IMR-90 (cell line): ENCODE measurements at regions not wholly inside any gene's neighbourhood (a gene's known extent, or its start where the extent isn't known, plus 50 kb on each side); places are given as distances from the start of the nearest gene placed in this dataset.

ENCODE experiments used
- ATAC-seq: fragments of 200-7000 bp; cut with Tn5 transposase; 2 replicates; pipeline ENCODE4 v1.9.1; 2020; ENCODE audit warnings: low read depth, mild to moderate bottlenecking, moderate library complexity
- BruUV-seq: library from RNA; stranded (reverse); fragments of 400-500 nt; replicated peaks from 2 replicates; lab custom pipeline; 2021; lab: Mats Ljungman, UMichigan
- CTCF ChIA-PET: fragments of 300-600 bp; formaldehyde crosslinking; extraction: SDS; loops from one replicate; lab custom pipeline; 2021; ENCODE audit warnings: antibody characterized with exemption; lab: Yijun Ruan, JAX
- POLR2A ChIA-PET: fragments of 300-600 bp; sonication (Branson Sonifier 250); formaldehyde crosslinking; loops from one replicate; lab custom pipeline; 2022; ENCODE audit warnings: antibody characterized with exemption; ENCODE audit not compliant: unreplicated experiment; lab: Charles Lee
- DNase-seq: peaks from one replicate; pipeline ENCODE4 v3.0.0; 2013
- H2AFZ ChIP-seq: replicated peaks from 2 replicates; pipeline ENCODE3; 2013; ENCODE audit warnings: low read length, mild to moderate bottlenecking; ENCODE audit not compliant: poor library complexity
- H2AK5ac ChIP-seq: 2 replicates; pipeline ENCODE4 v1.6.1; 2013; ENCODE audit warnings: low read depth, low read length, inconsistent platforms
- H2AK9ac ChIP-seq: replicated peaks from 2 replicates; pipeline ENCODE3; 2013; ENCODE audit warnings: mild to moderate bottlenecking, low read depth, low read length, moderate library complexity; ENCODE audit not compliant: poor library complexity
- H2BK120ac ChIP-seq: 2 replicates; pipeline ENCODE4 v1.6.1; 2013; ENCODE audit warnings: low read depth, low read length, inconsistent platforms
- H2BK15ac ChIP-seq: 3 replicates; pipeline ENCODE4 v1.6.1; 2013; ENCODE audit warnings: low read depth, low read length, inconsistent platforms
- H2BK20ac ChIP-seq: 2 replicates; pipeline ENCODE4 v1.6.1; 2013; ENCODE audit warnings: low read depth, mild to moderate bottlenecking, inconsistent platforms, low read length, moderate library complexity
- H2BK5ac ChIP-seq: 2 replicates; pipeline ENCODE4 v1.6.1; 2013; ENCODE audit warnings: mild to moderate bottlenecking, low read depth, low read length, inconsistent platforms; ENCODE audit not compliant: poor library complexity, severe bottlenecking
- H3K14ac ChIP-seq: replicated peaks from 2 replicates; pipeline ENCODE4 v1.6.1; 2013; ENCODE audit warnings: low read depth, low read length, inconsistent platforms
- H3K18ac ChIP-seq: 2 replicates; pipeline ENCODE4 v1.6.1; 2013; ENCODE audit warnings: low read depth, low read length, control low read depth
- H3K23ac ChIP-seq: 2 replicates; pipeline ENCODE4 v1.6.1; 2013; ENCODE audit warnings: low read depth, low read length, inconsistent platforms
- H3K27ac ChIP-seq: 2 replicates; pipeline ENCODE4 v1.5.1; 2013; ENCODE audit warnings: mild to moderate bottlenecking, control low read depth, low read length; ENCODE audit not compliant: insufficient read depth
- H3K27me3 ChIP-seq: 2 replicates; pipeline ENCODE4 v1.6.1; 2013; ENCODE audit warnings: low read length; ENCODE audit not compliant: control insufficient read depth, insufficient read depth
- H3K36me3 ChIP-seq: 2 replicates; pipeline ENCODE4 v1.6.1; 2013; ENCODE audit warnings: low read length, mixed read lengths; ENCODE audit not compliant: control insufficient read depth, insufficient read depth
- H3K4ac ChIP-seq: 2 replicates; pipeline ENCODE4 v1.6.1; 2013; ENCODE audit warnings: low read depth, low read length, inconsistent platforms
- H3K4me1 ChIP-seq: 2 replicates; pipeline ENCODE4 v1.6.1; 2013; ENCODE audit warnings: low read length, mixed read lengths; ENCODE audit not compliant: control insufficient read depth, insufficient read depth
- H3K4me2 ChIP-seq: 2 replicates; pipeline ENCODE4 v1.6.1; 2013; ENCODE audit warnings: low read depth, mild to moderate bottlenecking, control low read depth, low read length, moderate library complexity
- H3K4me3 ChIP-seq: 2 replicates; pipeline ENCODE4 v1.5.1; 2013; ENCODE audit warnings: low read depth, mild to moderate bottlenecking, control low read depth, low read length, moderate library complexity; ENCODE audit not compliant: insufficient read depth
- H3K56ac ChIP-seq: 2 replicates; pipeline ENCODE4 v1.6.1; 2013; ENCODE audit warnings: low read length, inconsistent platforms; ENCODE audit not compliant: insufficient read depth; ENCODE audit errors: extremely low read depth
- H3K79me1 ChIP-seq, 2 experiments: 2 replicates each; pipeline ENCODE4 v1.6.1; 2013; ENCODE audit warnings: low read length in 2 of 2, inconsistent platforms in 1 of 2, low read depth in 1 of 2
- H3K9ac ChIP-seq: 2 replicates; pipeline ENCODE4 v1.6.1; 2013; ENCODE audit warnings: low read depth, low read length, control low read depth
- H3K9me1 ChIP-seq: 2 replicates; pipeline ENCODE4 v1.6.1; 2013; ENCODE audit warnings: low read length, inconsistent platforms; ENCODE audit not compliant: insufficient read depth
- H3K9me3 ChIP-seq: 2 replicates; pipeline ENCODE4 v1.6.1; 2013; ENCODE audit warnings: low read length; ENCODE audit not compliant: control insufficient read depth, insufficient read depth
- H4K20me1 ChIP-seq: 2 replicates; pipeline ENCODE4 v1.6.1; 2013; ENCODE audit warnings: low read length, inconsistent platforms; ENCODE audit not compliant: insufficient read depth
- H4K5ac ChIP-seq: 2 replicates; pipeline ENCODE4 v1.6.1; 2013; ENCODE audit warnings: mild to moderate bottlenecking, low read depth, low read length, control low read depth
- H4K8ac ChIP-seq, 2 experiments: 2 replicates each; pipeline ENCODE4 v1.6.1; 2013; ENCODE audit warnings: low read depth in 2 of 2, low read length in 2 of 2, control low read depth in 1 of 2, inconsistent platforms in 1 of 2
- H4K91ac ChIP-seq: 2 replicates; pipeline ENCODE4 v1.6.1; 2013; ENCODE audit warnings: low read depth, low read length, inconsistent platforms; ENCODE audit not compliant: insufficient read depth
- CHD1 ChIP-seq: IDR thresholded peaks from 2 replicates; pipeline ENCODE4 v1.6.1; 2012; ENCODE audit warnings: low read depth, low read length, improper control_type of control experiment
- MAFK ChIP-seq: IDR thresholded peaks from 2 replicates; pipeline ENCODE4 v1.6.1; 2012; ENCODE audit warnings: low read depth, low read length, improper control_type of control experiment
- MAZ ChIP-seq: IDR thresholded peaks from 2 replicates; pipeline ENCODE4 v1.6.1; 2012; ENCODE audit warnings: low read depth, mild to moderate bottlenecking, low read length, improper control_type of control experiment, moderate library complexity, borderline replicate concordance
- MXI1 ChIP-seq: IDR thresholded peaks from 2 replicates; pipeline ENCODE4 v1.6.1; 2012; ENCODE audit warnings: low read depth, mild to moderate bottlenecking, low read length, moderate library complexity, borderline replicate concordance
- RFX5 ChIP-seq: IDR thresholded peaks from 2 replicates; pipeline ENCODE4 v1.8.0; 2012; ENCODE audit warnings: low read depth, mild to moderate bottlenecking, low read length, moderate library complexity
- WGBS, 2 experiments: methylation state at CpG; one replicate each; pipeline versions ENCODE4 v1.1.5 to v1.1.7; 2013; ENCODE audit warnings: missing lambda C conversion rate in 2 of 2; ENCODE audit not compliant: insufficient read length in 1 of 2; ENCODE audit errors: extremely low coverage in 2 of 2; 5-methylcytosine and 5-hydroxymethylcytosine counted together
- dilution Hi-C: fragments of 300-500 bp; cut with HindIII; formaldehyde crosslinking; loops from one replicate; pipeline ENCODE4 v1.14.3; 2018; ENCODE audit warnings: low sequenced_read_pairs; ENCODE audit not compliant: unreplicated experiment
- in situ Hi-C: fragments of 300-500 bp; cut with MboI; formaldehyde crosslinking; loops from 3 replicates; pipeline ENCODE4 v1.14.3; 2019; ENCODE audit warnings: low sequenced_read_pairs, inconsistent platforms, mixed read lengths
- intact Hi-C: fragments of 100-400 bp; cut with micrococcal nuclease; formaldehyde crosslinking; loops from 2 replicates; pipeline ENCODE4 v1.10.0; 2022
- TF ChIP-seq, protein P1 (sequence below): fragments of 150-350 bp; IDR thresholded peaks from 2 replicates; pipeline ENCODE4 v1.6.1; 2016; ENCODE audit warnings: low read depth, mild to moderate bottlenecking, low read length, moderate library complexity, borderline replicate concordance

DNA sequence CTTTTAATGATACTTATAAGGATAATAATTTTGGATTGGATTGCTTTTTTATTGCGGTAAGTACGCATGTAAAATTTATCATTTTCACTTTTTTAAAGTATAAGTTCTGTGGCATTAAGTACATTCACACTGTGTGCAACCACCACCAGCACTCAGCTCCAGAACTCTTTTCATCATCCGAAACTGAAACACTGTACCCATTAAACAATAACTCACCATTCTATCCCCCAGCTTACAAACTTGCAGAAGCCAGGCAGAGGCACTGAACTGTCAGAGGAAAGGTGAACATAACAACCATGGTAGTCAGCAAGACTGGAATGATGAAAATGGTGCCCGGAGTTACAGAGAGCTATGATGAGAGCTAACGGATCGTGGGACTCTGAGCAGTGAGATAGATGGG is 465.9 kb downstream of the ADCYAP1 start:
- Histone ChIP-seq H3K36me3 (no peaks in the 10 kb centered on the region), H3K4ac (no peak overlapping the region), H3K9me1 (no peaks in the 10 kb centered on the region), H3K4me3 (no peak overlapping the region), H2BK5ac (no peak overlapping the region), H2BK120ac (no peak overlapping the region), H2AK9ac (no peak overlapping the region), H3K9ac (no peak overlapping the region), H2AFZ (no peak overlapping the region), H2AK5ac (no peak overlapping the region), H4K91ac (no peak overlapping the region), H3K18ac (no peak overlapping the region), H3K56ac (no peak overlapping the region), H3K79me1 (no peaks in the 10 kb centered on the region), H2BK20ac (no peak overlapping the region), H2BK15ac (no peak overlapping the region), H3K23ac (no peak overlapping the region), H3K4me1 (no peaks in the 10 kb centered on the region), H3K14ac (no peak overlapping the region), H3K27ac (no peak overlapping the region), H4K5ac (no peak overlapping the region), H3K4me2 (no peak overlapping the region), H4K8ac (no peak overlapping the region), H3K27me3 (no peaks in the 10 kb centered on the region), H4K20me1 (no peaks in the 10 kb centered on the region), H3K9me3 (peaks cover 11% of the 10 kb centered on the region)
- BruUV-seq = no TSS peak
- in situ Hi-C loops (no loop called here), dilution Hi-C loops (no loop called here), intact Hi-C loops (no loop called here)
- ATAC-seq (no peak), DNase-seq (no peak)
- no CpG with 5 or more reads among the region's 6 CpGs for WGBS, 2 experiments
- ChIA-PET CTCF (no interaction called here), POLR2A (no interaction called here)
- TF ChIP-seq MXI1 (no peak), RFX5 (no peak), MAZ (no peak), MAFK (no peak), CHD1 (no peak)
- TF ChIP-seq, protein P1, sequence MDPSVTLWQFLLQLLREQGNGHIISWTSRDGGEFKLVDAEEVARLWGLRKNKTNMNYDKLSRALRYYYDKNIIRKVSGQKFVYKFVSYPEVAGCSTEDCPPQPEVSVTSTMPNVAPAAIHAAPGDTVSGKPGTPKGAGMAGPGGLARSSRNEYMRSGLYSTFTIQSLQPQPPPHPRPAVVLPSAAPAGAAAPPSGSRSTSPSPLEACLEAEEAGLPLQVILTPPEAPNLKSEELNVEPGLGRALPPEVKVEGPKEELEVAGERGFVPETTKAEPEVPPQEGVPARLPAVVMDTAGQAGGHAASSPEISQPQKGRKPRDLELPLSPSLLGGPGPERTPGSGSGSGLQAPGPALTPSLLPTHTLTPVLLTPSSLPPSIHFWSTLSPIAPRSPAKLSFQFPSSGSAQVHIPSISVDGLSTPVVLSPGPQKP = no peak
